ENCODE measurements at regions not wholly inside any gene's neighbourhood (a gene's known extent, or its start where the extent isn't known, plus 50 kb on each side); places are given as distances from the start of the nearest gene placed in this dataset.

DNA sequence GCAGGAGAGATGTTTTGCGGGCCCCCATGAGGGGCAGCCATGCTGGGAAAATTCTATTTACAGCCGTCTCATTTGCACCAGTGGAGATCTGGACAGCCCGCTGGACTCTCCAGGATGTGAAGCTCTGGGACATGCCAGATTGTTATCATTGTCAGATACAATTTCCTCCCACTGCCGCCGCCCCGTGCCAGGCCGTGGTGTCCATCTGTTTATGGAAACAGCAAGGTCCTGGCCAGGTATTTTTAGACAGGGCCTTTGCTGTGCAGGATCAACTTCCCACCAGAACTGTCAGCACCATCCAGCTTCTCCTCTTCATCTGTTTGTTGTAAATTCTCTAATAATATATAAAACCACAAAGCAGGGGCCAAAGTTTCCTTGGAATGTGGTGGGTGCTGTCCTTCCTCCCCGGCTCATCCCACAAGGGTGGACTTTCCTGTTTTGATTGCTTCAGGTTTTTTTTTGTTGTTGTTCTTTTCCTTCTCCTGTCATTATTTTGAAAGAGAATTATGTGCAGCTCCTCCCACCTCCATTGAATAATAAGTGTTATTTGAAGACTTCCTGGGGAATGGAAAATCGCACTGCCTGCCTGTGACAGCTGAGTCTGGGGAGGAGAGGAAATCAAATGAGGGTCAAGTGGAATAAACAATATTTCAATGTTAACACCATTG, 398.1 kb downstream of the TNS1 start:
- TF ChIP-seq, protein P1, sequence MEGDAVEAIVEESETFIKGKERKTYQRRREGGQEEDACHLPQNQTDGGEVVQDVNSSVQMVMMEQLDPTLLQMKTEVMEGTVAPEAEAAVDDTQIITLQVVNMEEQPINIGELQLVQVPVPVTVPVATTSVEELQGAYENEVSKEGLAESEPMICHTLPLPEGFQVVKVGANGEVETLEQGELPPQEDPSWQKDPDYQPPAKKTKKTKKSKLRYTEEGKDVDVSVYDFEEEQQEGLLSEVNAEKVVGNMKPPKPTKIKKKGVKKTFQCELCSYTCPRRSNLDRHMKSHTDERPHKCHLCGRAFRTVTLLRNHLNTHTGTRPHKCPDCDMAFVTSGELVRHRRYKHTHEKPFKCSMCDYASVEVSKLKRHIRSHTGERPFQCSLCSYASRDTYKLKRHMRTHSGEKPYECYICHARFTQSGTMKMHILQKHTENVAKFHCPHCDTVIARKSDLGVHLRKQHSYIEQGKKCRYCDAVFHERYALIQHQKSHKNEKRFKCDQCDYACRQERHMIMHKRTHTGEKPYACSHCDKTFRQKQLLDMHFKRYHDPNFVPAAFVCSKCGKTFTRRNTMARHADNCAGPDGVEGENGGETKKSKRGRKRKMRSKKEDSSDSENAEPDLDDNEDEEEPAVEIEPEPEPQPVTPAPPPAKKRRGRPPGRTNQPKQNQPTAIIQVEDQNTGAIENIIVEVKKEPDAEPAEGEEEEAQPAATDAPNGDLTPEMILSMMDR (optimal IDR thresholded peaks at IDR 0.05 in 1 of 3, IDR thresholded peaks at IDR 0.05 in 1 of 3, conservative IDR thresholded peaks at IDR 0.05 in 1 of 3; ENCODE audit: extremely low read depth in 1 of 3, insufficient read depth in 2 of 3, low read length in 3 of 3): no peak
- no peak for TF ChIP-seq EZH2 (IDR thresholded peaks at IDR 0.05; ENCODE audit: low read length)

Data from keratinocyte (primary cell).